ENCODE measurements at regions not wholly inside any gene's neighbourhood (a gene's known extent, or its start where the extent isn't known, plus 50 kb on each side); places are given as distances from the start of the nearest gene placed in this dataset.

- Histone ChIP-seq H3K4me3 (ENCODE audit: low read depth, low read length, poor library complexity, severe bottlenecking) (no peak overlapping the region), H3K4me1 (ENCODE audit: insufficient read depth, low read length, severe bottlenecking) (peaks cover 11% of the 10 kb centered on the region), H3K9ac (ENCODE audit: low read length) (no peak overlapping the region), H3K9me3 (ENCODE audit: low read length) (no peaks in the 10 kb centered on the region), H3K27me3 (ENCODE audit: insufficient read depth, low read length) (no peaks in the 10 kb centered on the region), H3K4me2 (ENCODE audit: low read length) (no peak overlapping the region), H2AFZ (ENCODE audit: low read length) (no peak overlapping the region), H3K9me2 (ENCODE audit: low read depth, low read length) (no peaks in the 10 kb centered on the region), H3K36me3 (ENCODE audit: insufficient read depth, low read length) (no peaks in the 10 kb centered on the region), H3K27ac (ENCODE audit: low read depth, low read length, poor library complexity, severe bottlenecking) (no peak overlapping the region), H3K79me2 (ENCODE audit: insufficient read depth, low read length) (no peaks in the 10 kb centered on the region), H3F3A (ENCODE audit: insufficient read depth, low read length) (no peaks in the 10 kb centered on the region), H4K20me1 (ENCODE audit: insufficient read depth, low read length) (no peaks in the 10 kb centered on the region)
- no peak for TF ChIP-seq EZH2 (IDR thresholded peaks at IDR 0.05; ENCODE audit: borderline replicate concordance, low read length)
- no peak for TF ChIP-seq CTCF (IDR thresholded peaks at IDR 0.05; ENCODE audit: low read length)
These were observed 206.5 kb upstream of the CNTNAP2 start for GRCh38 chr7:145909991-145910513.

- Histone ChIP-seq H3K36me3 (ENCODE audit: insufficient read depth, low read length) (no peaks in the 10 kb centered on the region), H3K27me3 (ENCODE audit: insufficient read depth, low read length) (no peaks in the 10 kb centered on the region), H3K9me2 (ENCODE audit: low read depth, low read length) (no peaks in the 10 kb centered on the region), H2AFZ (ENCODE audit: low read length) (no peak overlapping the region), H4K20me1 (ENCODE audit: insufficient read depth, low read length) (no peaks in the 10 kb centered on the region), H3K4me1 (ENCODE audit: insufficient read depth, low read length, severe bottlenecking) (no peaks in the 10 kb centered on the region), H3K9ac (ENCODE audit: low read length) (no peak overlapping the region), H3F3A (ENCODE audit: insufficient read depth, low read length) (no peaks in the 10 kb centered on the region), H3K9me3 (ENCODE audit: low read length) (no peaks in the 10 kb centered on the region), H3K79me2 (ENCODE audit: insufficient read depth, low read length) (no peaks in the 10 kb centered on the region), H3K27ac (ENCODE audit: low read depth, low read length, poor library complexity, severe bottlenecking) (no peak overlapping the region), H3K4me3 (ENCODE audit: low read depth, low read length, poor library complexity, severe bottlenecking) (no peak overlapping the region), H3K4me2 (ENCODE audit: low read length) (no peak overlapping the region)
- TF ChIP-seq CTCF (IDR thresholded peaks at IDR 0.05; ENCODE audit: low read length) (no peak), EZH2 (IDR thresholded peaks at IDR 0.05; ENCODE audit: borderline replicate concordance, low read length) (no peak)
These were observed 212.9 kb upstream of the CNTNAP2 start for GRCh38 chr7:145903658-145904057.

DNA sequence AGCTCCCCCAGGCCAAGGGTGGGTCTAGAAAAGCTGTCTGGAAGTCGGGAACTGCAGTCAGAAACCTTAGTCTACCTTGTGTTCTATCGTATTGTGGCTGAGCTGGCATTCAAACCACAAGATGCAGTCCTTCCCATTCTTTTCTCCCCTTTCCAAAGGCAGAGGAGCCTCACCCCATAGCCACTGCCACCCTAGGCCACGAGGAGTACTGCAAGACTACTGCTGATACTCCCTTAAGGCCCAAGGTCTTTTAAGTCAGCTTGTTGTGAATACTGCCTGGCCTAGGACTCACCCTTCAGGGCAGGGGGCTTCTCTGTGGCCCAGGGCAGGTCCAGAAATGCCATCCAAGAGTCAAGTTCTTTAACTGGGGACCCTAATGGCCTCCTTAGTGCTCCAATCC is 214.5 kb upstream of the CNTNAP2 start:
- Histone ChIP-seq H2AFZ (ENCODE audit: low read length) (no peak overlapping the region), H3K27me3 (ENCODE audit: insufficient read depth, low read length) (no peaks in the 10 kb centered on the region), H3K9me3 (ENCODE audit: low read length) (no peaks in the 10 kb centered on the region)

More for the DNA sequence above, 214.5 kb upstream of the CNTNAP2 start:
- no peaks in the 10 kb centered on the region for H3K4me1 ChIP-seq (ENCODE audit: insufficient read depth, low read length, severe bottlenecking)
- H3K36me3 ChIP-seq (ENCODE audit: insufficient read depth, low read length) = no peaks in the 10 kb centered on the region
- H3K9ac ChIP-seq (ENCODE audit: low read length) = no peak overlapping the region
- no peaks in the 10 kb centered on the region for H3F3A ChIP-seq (ENCODE audit: insufficient read depth, low read length)
- no peaks in the 10 kb centered on the region for H3K9me2 ChIP-seq (ENCODE audit: low read depth, low read length)
- TF ChIP-seq EZH2 (IDR thresholded peaks at IDR 0.05; ENCODE audit: borderline replicate concordance, low read length) (no peak), CTCF (IDR thresholded peaks at IDR 0.05; ENCODE audit: low read length) (peak; percentile 19; the same call in 1 of the 2 replicates)
- H3K4me3 ChIP-seq (ENCODE audit: low read depth, low read length, poor library complexity, severe bottlenecking) = no peak overlapping the region
- H3K79me2 ChIP-seq (ENCODE audit: insufficient read depth, low read length) = no peaks in the 10 kb centered on the region
- no peaks in the 10 kb centered on the region for H4K20me1 ChIP-seq (ENCODE audit: insufficient read depth, low read length)
- H3K4me2 ChIP-seq (ENCODE audit: low read length) = no peak overlapping the region
- no peak overlapping the region for H3K27ac ChIP-seq (ENCODE audit: low read depth, low read length, poor library complexity, severe bottlenecking)

Data from OCI-LY1 (cell line).